Hematopoietic multipotent progenitor cell (in vitro differentiated cells): ENCODE measurements at regions not wholly inside any gene's neighbourhood (a gene's known extent, or its start where the extent isn't known, plus 50 kb on each side); places are given as distances from the start of the nearest gene placed in this dataset.
"Not testable (repeated sequence)": the region's sequence is repeated elsewhere in the genome, so short reads cannot be mapped to it uniquely, and the experiment has no call there.

Source experiments
- DNase-seq, 3 donors: peaks; one replicate each; pipeline ENCODE4 v3.0.0-alpha.2; 2011 to 2015; ENCODE audit warnings: low read depth in 2 of 3, low spot score in 2 of 3

- no peak for DNase-seq
Measured at GRCh38 chr13:103539265-103539664, 473.0 kb upstream of the SLC10A2 start.

GRCh38 chr13:103537616-103538015, 471.4 kb upstream of the SLC10A2 start:
- DNase-seq = no peak

- DNase-seq = no peak
Measured at GRCh38 chr13:103531278-103531677, 465.1 kb upstream of the SLC10A2 start.

- DNase-seq = no peak
Measured at GRCh38 chr13:103528437-103528836, 462.2 kb upstream of the SLC10A2 start.

GRCh38 chr13:103525530-103525929, 459.3 kb upstream of the SLC10A2 start:
- no peak for DNase-seq

DNA sequence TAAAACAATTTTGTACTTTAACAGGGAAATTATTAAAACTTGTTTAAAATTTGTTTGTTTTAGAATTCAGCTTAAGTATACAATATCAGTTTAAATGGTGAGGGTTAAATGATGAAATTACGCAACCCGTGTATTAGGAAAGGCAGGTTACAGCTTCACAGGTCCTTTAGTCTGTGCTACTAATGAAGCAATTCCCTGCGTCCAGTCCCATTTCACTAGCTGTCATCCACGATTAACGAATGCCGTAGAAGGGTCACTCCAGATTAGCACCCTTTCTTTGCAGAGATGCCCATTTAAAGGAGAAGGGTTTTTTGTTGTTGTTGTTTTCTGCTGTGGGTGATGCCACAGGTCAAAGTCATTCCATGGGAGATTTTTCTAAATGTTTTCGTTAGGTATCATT, 457.6 kb upstream of the SLC10A2 start:
- DNase-seq = no peak

DNA sequence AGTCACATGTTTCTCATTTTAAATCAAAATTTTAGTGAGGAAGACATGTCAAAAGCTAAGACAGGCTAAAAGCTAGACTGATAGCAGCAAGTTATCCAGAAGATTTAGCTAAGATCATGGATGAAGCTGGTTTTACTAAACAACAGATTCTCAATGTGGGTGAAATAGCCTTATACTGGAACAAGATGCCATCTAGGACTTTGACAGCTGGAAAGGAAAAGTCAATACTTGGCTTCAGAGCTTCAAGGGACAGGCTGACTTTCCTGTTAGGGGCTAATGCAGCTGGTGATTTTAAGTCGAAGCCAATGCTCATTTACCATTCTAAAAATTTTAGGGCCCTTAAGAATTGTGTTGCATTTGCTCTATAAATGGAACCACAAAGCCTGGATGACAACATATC, 455.3 kb upstream of the SLC10A2 start:
- no peak for DNase-seq

DNA sequence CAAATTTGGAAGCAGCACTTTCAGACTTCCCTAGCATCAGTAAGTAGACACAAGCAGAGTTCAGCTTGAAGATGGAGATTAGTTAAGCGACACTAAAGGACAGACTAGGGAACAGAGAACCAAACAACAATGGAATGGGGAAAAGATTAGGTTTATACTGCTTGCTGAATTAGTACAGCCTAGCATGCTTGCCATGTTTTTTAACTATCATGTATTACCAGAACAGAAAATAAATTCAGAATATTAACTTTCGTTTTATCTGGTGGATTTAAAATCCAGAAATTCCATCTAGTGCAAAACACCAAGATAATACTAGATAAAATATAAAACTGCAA, 451.5 kb upstream of the SLC10A2 start:
- no peak for DNase-seq

DNA sequence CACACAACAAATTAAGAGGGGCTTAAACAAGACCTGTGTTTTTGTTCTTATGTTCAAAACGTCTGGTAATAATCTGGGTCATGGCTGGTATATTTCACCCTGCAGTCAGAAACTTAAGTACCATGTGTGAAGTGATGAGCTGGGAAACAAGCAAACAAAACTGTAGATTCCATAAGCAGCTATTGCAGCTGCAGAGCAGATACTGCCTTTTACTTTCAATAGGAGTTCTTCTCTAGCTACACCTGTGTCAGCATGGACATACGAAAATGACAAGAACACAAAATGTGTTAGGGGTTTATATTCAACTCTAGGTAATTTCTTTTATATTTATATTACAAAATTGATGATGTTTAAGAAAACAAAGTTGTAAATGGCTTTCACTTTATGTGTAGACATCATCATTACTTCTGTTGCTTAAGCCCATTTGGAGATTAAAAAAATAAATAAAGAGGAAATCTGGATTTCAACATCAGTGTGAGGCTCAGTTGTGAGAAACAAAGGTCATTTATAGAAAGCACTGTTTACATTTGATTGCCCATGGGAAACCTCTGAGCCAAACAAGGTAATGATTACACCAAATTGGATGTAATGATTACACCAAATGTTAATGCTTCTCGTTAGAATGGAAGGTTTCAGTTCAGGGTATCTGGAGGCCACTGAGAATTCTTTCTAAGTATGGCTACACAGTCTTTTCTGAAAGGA, 451.0 kb upstream of the SLC10A2 start:
- no peak for DNase-seq

DNA sequence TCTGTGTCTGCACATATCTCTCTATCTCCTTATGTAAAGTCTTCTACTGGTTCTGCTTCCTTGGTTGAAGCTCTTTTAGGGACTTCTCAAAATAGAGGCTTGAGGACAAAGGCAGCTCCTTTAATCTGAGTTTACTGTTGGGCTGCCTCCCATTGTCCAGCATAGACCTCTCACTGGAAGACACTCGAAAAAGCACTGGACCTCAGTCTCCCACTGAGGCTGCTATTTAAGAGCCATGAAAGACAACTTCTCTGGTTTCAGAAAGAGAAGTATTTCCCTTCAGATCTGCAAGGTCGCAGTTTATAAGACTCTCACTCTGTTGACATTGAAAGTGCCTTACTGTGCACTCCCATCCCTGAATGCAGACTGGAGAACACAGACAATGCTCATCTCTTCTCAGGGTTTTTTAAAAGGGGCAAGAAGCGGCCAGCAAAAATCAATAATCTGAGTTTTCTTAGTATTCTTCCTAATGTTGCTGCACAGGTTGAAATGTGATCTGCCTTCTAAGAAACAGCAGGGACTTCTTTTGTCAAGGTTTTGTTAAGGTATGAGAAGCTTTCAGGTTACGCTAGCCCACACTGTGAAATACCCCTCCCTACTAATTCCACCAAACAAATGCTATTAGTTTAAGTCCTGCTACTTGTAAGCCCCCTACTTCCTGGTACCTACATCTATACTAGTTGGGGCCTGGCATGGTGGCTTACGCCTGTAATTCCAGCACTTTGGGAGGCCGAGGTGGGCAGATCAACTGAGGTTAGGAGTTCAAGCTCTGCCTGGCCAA, 450.0 kb upstream of the SLC10A2 start:
- DNase-seq = no peak

- DNase-seq = no peak
Measured at GRCh38 chr13:103515410-103515809, 449.2 kb upstream of the SLC10A2 start.

DNA sequence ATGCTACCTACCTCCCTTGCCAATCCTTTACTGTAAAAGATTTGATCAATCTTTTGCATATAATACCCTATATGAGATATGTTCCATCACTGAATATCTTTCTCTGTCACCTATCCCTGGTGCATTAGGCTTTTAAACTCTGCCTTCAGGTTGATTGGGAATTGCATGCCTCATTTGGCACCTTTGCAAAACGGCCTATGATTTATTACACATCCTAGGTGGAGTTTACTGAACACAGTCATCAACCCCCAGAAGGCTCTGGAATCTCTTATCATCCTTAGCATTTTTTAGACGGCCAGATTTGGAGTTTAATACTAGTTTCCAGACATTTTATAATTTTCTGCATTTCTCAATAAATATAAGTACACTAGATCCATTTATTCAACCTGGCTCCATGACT, 448.4 kb upstream of the SLC10A2 start:
- DNase-seq = no peak

GRCh38 chr13:103514188-103514587, 448.0 kb upstream of the SLC10A2 start:
- DNase-seq = no peak

DNA sequence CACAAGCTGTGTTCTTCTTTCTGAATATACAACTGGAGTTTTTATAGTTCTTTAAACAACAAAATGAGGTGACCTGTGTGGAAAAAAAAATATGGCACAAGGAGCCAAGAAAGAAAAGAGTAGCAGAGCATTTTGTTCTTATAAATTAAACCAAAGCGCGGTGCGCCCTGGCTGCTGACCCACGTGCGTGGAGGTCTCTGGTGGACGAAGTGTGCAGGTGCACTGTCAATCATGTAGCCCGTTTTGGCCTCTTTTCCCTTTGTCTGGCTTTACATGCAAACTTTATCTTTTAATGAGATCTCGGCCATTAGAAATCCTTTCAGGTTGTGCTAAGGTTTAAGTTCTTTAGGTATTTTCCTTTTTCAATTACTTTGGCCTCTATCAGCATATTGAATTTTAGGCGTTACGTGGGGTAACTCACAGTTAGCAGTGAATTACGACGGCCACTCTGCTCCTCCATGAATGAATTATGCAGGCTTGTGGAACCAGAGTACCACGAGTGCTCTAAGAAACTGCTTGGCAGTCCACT, 443.9 kb upstream of the SLC10A2 start:
- DNase-seq = no peak

GRCh38 chr13:103497404-103497803, 431.2 kb upstream of the SLC10A2 start:
- DNase-seq = no peak

GRCh38 chr13:103487841-103488240, 421.6 kb upstream of the SLC10A2 start:
- DNase-seq = peak in 1 of 3 donors; percentile 7

DNA sequence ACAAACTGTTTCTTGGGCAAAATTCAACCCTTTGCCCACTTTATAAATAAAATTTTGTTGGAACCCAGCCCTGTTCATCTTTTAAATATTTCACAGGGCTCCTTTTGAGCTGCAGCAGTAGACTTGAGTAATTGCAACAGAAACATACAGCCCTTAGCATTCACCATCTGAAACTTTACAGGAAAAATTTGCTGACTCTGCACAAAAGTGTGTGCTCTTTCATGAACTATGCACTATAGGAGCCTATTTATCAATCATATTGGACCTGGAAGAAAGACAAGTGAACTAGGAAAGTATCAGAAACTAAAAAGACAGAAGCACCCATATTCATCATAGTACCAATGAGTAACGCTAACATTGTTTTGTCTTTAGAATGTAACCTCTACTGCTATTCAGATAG, 406.9 kb upstream of the SLC10A2 start:
- no peak for DNase-seq

GRCh38 chr13:103471896-103472295, 405.7 kb upstream of the SLC10A2 start:
- no peak for DNase-seq

GRCh38 chr13:103469771-103470170, 403.6 kb upstream of the SLC10A2 start:
- DNase-seq = no peak

GRCh38 chr13:103466761-103467160, 400.5 kb upstream of the SLC10A2 start:
- DNase-seq = no peak

GRCh38 chr13:103460246-103460645, 394.0 kb upstream of the SLC10A2 start:
- DNase-seq = not testable (repeated sequence)

DNA sequence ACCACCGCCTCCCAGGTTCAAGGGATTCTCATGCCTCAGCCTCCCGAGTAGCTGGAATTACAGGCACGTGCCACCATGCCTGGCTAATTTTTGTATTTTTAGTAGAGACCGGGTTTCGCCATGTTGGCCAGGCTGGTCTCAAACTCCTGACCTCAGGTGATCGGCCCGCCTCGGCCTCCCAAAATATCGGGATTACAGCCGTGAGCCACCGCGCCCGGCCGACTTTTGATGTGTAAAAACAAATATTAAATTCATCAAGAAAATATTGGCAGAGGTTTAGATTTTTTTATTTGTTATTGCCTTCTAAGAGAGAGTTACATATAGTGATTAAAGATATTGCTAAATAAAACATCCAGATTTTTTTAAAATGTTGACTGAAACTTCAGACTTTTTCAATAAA, 390.8 kb upstream of the SLC10A2 start:
- not testable (repeated sequence) for DNase-seq
